Hepatocyte (in vitro differentiated cells): ENCODE measurements at regions not wholly inside any gene's neighbourhood (a gene's known extent, or its start where the extent isn't known, plus 50 kb on each side); places are given as distances from the start of the nearest gene placed in this dataset.

Experiments used
- DNase-seq: peaks from one replicate; pipeline ENCODE4 v3.0.0-alpha.2; 2016; ENCODE audit warnings: low spot score
- H2AFZ ChIP-seq: fragments of 200-600 bp; sonication (generic); 2 replicates; pipeline ENCODE4 v1.6.0; 2016; ENCODE audit warnings: antibody characterized with exemption, mild to moderate bottlenecking
- H3K27ac ChIP-seq: fragments of 200-600 bp; sonication (generic); 2 replicates; pipeline ENCODE4 v1.5.1; 2016; ENCODE audit warnings: mild to moderate bottlenecking
- H3K27me3 ChIP-seq: fragments of 200-600 bp; sonication (generic); 2 replicates; pipeline ENCODE4 v1.6.1; 2016
- H3K36me3 ChIP-seq: fragments of 200-600 bp; sonication (generic); replicated peaks from 2 replicates; pipeline ENCODE4 v1.5.1; 2016; ENCODE audit warnings: low read depth; ENCODE audit not compliant: insufficient read depth
- H3K4me1 ChIP-seq: fragments of 200-600 bp; sonication (generic); 2 replicates; pipeline ENCODE4 v1.5.1; 2016; ENCODE audit warnings: mild to moderate bottlenecking, moderate library complexity; ENCODE audit not compliant: insufficient read depth
- H3K4me2 ChIP-seq: fragments of 200-600 bp; sonication (generic); 2 replicates; pipeline ENCODE4 v1.6.0; 2016
- H3K4me3 ChIP-seq: fragments of 200-600 bp; sonication (generic); 2 replicates; pipeline ENCODE4 v1.5.1; 2016; ENCODE audit warnings: mild to moderate bottlenecking
- H3K79me2 ChIP-seq: fragments of 200-600 bp; sonication (generic); 2 replicates; pipeline ENCODE4 v1.6.0; 2017; ENCODE audit warnings: mild to moderate bottlenecking
- H3K9me2 ChIP-seq: fragments of 200-600 bp; sonication (generic); replicated peaks from 2 replicates; pipeline ENCODE4 v1.6.0; 2017; ENCODE audit warnings: mild to moderate bottlenecking; ENCODE audit not compliant: insufficient read depth
- H3K9me3 ChIP-seq: fragments of 200-600 bp; sonication (generic); 2 replicates; pipeline ENCODE4 v1.5.1; 2016; ENCODE audit warnings: low read depth, mild to moderate bottlenecking
- H4K20me1 ChIP-seq: fragments of 200-600 bp; sonication (generic); 2 replicates; pipeline ENCODE4 v1.6.0; 2016; ENCODE audit warnings: mild to moderate bottlenecking; ENCODE audit not compliant: insufficient read depth, poor library complexity, severe bottlenecking
- EZH2 ChIP-seq: fragments of 200-600 bp; sonication (generic); IDR thresholded peaks from 2 replicates; pipeline ENCODE4 v1.6.1; 2016; ENCODE audit warnings: antibody characterized with exemption, mild to moderate bottlenecking, borderline replicate concordance
- EZH2phosphoT487 ChIP-seq: fragments of 200-600 bp; sonication (generic); IDR thresholded peaks from one replicate; pipeline ENCODE4 v1.6.1; 2018; ENCODE audit warnings: antibody characterized with exemption, mild to moderate bottlenecking, low read depth, moderate library complexity; ENCODE audit not compliant: unreplicated experiment, severe bottlenecking
- WGBS: methylation state at CpG from one replicate; pipeline ENCODE4 v1.1.6; 2016; ENCODE audit warnings: low lambda C conversion rate; ENCODE audit errors: missing lambda C conversion rate; 5-methylcytosine and 5-hydroxymethylcytosine counted together
- TF ChIP-seq, protein P1 (sequence below): fragments of 200-600 bp; sonication (generic); IDR thresholded peaks from 2 replicates; pipeline ENCODE4 v1.5.1; 2016; ENCODE audit warnings: antibody characterized with exemption, mild to moderate bottlenecking; ENCODE audit not compliant: poor library complexity

DNA sequence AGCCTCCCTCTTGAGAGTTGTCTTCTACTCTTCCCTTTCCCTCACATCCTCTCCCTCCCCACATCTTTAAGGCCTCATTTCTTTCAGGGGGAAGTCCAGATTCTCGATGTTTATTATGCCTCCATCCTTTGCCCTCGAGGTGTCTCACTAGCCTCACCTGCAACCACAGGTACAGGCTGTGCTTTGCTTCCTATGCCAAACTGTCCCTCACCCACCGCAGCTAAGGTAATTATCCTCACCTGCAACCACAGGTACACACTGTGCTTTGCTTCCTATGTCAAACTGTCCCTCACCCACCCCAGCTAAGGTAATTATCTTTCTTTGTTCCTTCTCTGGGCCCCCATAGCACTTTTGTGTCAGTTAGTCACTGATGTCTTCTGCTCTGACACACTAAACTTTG lies 328.1 kb upstream of the SNX7 start:
- Histone ChIP-seq H3K36me3 (no peaks in the 10 kb centered on the region), H3K79me2 (no peaks in the 10 kb centered on the region), H4K20me1 (no peaks in the 10 kb centered on the region), H3K27ac (no peak overlapping the region), H3K9me2 (no peaks in the 10 kb centered on the region), H3K4me1 (no peaks in the 10 kb centered on the region), H2AFZ (no peak overlapping the region), H3K9me3 (no peaks in the 10 kb centered on the region), H3K4me2 (no peak overlapping the region), H3K4me3 (no peak overlapping the region), H3K27me3 (no peaks in the 10 kb centered on the region)
- 90% methylated on average over 3 of the region's 3 CpGs for WGBS
- no peak for TF ChIP-seq EZH2phosphoT487
- no peak for TF ChIP-seq EZH2
- TF ChIP-seq, protein P1, sequence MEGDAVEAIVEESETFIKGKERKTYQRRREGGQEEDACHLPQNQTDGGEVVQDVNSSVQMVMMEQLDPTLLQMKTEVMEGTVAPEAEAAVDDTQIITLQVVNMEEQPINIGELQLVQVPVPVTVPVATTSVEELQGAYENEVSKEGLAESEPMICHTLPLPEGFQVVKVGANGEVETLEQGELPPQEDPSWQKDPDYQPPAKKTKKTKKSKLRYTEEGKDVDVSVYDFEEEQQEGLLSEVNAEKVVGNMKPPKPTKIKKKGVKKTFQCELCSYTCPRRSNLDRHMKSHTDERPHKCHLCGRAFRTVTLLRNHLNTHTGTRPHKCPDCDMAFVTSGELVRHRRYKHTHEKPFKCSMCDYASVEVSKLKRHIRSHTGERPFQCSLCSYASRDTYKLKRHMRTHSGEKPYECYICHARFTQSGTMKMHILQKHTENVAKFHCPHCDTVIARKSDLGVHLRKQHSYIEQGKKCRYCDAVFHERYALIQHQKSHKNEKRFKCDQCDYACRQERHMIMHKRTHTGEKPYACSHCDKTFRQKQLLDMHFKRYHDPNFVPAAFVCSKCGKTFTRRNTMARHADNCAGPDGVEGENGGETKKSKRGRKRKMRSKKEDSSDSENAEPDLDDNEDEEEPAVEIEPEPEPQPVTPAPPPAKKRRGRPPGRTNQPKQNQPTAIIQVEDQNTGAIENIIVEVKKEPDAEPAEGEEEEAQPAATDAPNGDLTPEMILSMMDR, result no peak
- DNase-seq, result no peak

DNA sequence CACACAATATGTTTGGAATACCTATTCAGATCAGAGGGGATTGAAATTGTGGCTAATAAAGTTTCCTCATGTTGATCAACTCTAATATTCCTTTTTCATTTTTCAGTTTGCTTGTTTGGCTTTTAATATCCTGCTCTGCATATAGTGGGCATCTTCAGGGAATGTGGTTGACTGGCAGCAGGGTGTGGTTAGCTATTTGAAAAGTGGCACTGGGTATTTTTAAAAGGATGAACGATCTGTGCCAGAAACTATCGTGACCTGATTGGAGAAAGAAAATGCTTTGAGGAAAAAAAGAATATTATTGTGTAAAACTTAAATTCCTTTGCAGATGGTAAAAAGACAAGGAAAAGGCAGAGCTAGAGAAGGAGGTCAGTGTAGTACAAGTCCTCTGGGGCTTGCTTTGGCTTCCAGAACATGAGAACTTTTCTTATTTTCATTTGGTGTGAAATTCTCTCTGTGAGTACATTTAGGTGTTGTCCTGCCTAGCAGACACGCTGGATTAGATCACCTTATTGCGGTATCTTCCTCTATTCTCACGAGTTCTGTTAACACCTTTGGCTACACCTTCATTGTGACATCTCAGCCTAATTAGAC lies 329.7 kb upstream of the SNX7 start:
- H3K9me3 ChIP-seq, result no peaks in the 10 kb centered on the region
- H2AFZ ChIP-seq, result no peak overlapping the region
- H3K4me2 ChIP-seq, result no peak overlapping the region
- no peaks in the 10 kb centered on the region for H3K36me3 ChIP-seq
- no peak overlapping the region for H3K4me3 ChIP-seq
- TF ChIP-seq EZH2 (no peak), EZH2phosphoT487 (no peak)
- TF ChIP-seq, protein P1, result no peak
- no peaks in the 10 kb centered on the region for H3K27me3 ChIP-seq
- 87% methylated on average over 5 of the region's 5 CpGs for WGBS
- no peak overlapping the region for H3K27ac ChIP-seq
- no peak for DNase-seq
- no peaks in the 10 kb centered on the region for H3K9me2 ChIP-seq
- H4K20me1 ChIP-seq, result no peaks in the 10 kb centered on the region
- H3K4me1 ChIP-seq, result no peaks in the 10 kb centered on the region
- no peaks in the 10 kb centered on the region for H3K79me2 ChIP-seq

DNA sequence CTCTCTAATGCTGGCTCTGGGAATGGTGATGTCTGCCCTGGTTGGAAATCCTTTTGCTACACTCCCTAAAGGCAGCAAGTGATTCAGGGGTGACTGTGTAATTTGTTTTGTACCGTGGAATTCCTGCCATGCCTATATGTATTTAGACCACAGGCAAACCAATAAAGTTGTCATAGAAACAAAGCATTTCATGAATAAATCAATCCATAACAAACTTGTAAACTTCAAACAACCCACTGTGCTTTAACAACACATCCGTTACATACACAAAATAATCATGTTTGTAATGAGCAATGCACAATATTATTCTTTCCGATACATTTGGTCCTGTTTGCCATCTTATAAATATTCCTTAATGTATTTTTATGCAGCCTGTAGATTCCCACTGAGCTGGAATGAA lies 330.3 kb upstream of the SNX7 start:
- H2AFZ ChIP-seq, result no peak overlapping the region
- WGBS, result 63% methylated on average over 3 of the region's 3 CpGs

More for the DNA sequence above, 330.3 kb upstream of the SNX7 start:
- DNase-seq, result no peak
- TF ChIP-seq EZH2 (no peak), EZH2phosphoT487 (no peak)
- TF ChIP-seq, protein P1, result no peak
- Histone ChIP-seq H3K9me3 (no peaks in the 10 kb centered on the region), H3K79me2 (no peaks in the 10 kb centered on the region), H3K27me3 (no peaks in the 10 kb centered on the region), H3K27ac (no peak overlapping the region), H3K4me1 (no peaks in the 10 kb centered on the region), H4K20me1 (no peaks in the 10 kb centered on the region), H3K9me2 (no peaks in the 10 kb centered on the region), H3K4me2 (no peak overlapping the region), H3K36me3 (no peaks in the 10 kb centered on the region), H3K4me3 (no peak overlapping the region)
